ENCODE measurements at regions not wholly inside any gene's neighbourhood (a gene's known extent, or its start where the extent isn't known, plus 50 kb on each side); places are given as distances from the start of the nearest gene placed in this dataset.
"Not testable (repeated sequence)": the region's sequence is repeated elsewhere in the genome, so short reads cannot be mapped to it uniquely, and the experiment has no call there.

GRCh38 chr1:233838207-233838606 lies 66.3 kb upstream of the SLC35F3 start:
- TF ChIP-seq EZH2 (IDR thresholded peaks at IDR 0.05; ENCODE audit: low read depth); CTCF (conservative IDR thresholded peaks at IDR 0.05): not testable (repeated sequence)

Data from PC-9 (cell line).